ENCODE measurements at regions not wholly inside any gene's neighbourhood (a gene's known extent, or its start where the extent isn't known, plus 50 kb on each side); places are given as distances from the start of the nearest gene placed in this dataset.

- DNase-seq (ENCODE audit: insufficient read length, low spot score) (no peak), FAIRE-seq (no peak)
- no peak for TF ChIP-seq POU2F2 (IDR thresholded peaks at IDR 0.05; ENCODE audit: low read depth, low read length)
- no peak for TF ChIP-seq TAF1 (IDR thresholded peaks at IDR 0.05; ENCODE audit: low read depth, low read length)
- no peak for TF ChIP-seq SPI1 (IDR thresholded peaks at IDR 0.05; ENCODE audit: low read depth, low read length)
- no peak for TF ChIP-seq PAX5 (IDR thresholded peaks at IDR 0.05; ENCODE audit: insufficient read depth, low read length, severe bottlenecking)
- TF ChIP-seq POLR2AphosphoS5 (IDR thresholded peaks at IDR 0.05; ENCODE audit: low read depth, low read length) = no peak
- TF ChIP-seq POLR2A (IDR thresholded peaks at IDR 0.05; ENCODE audit: low read depth, low read length) = no peak
Observed at GRCh38 chr2:128380061-128380889, 61.6 kb upstream of the HS6ST1 start.

GRCh38 chr2:128380961-128381938, 62.6 kb upstream of the HS6ST1 start:
- FAIRE-seq (no peak), DNase-seq (ENCODE audit: insufficient read length, low spot score) (no peak)
- TF ChIP-seq POLR2AphosphoS5 (IDR thresholded peaks at IDR 0.05; ENCODE audit: low read depth, low read length) (no peak), SPI1 (IDR thresholded peaks at IDR 0.05; ENCODE audit: low read depth, low read length) (no peak), POLR2A (IDR thresholded peaks at IDR 0.05; ENCODE audit: low read depth, low read length) (no peak), TAF1 (IDR thresholded peaks at IDR 0.05; ENCODE audit: low read depth, low read length) (no peak), POU2F2 (IDR thresholded peaks at IDR 0.05; ENCODE audit: low read depth, low read length) (no peak), PAX5 (IDR thresholded peaks at IDR 0.05; ENCODE audit: insufficient read depth, low read length, severe bottlenecking) (no peak)

GRCh38 chr2:128384446-128384845, 65.8 kb upstream of the HS6ST1 start:
- FAIRE-seq = no peak
- TF ChIP-seq POLR2AphosphoS5 (IDR thresholded peaks at IDR 0.05; ENCODE audit: low read depth, low read length) = no peak

GRCh38 chr2:128384956-128385355, 66.3 kb upstream of the HS6ST1 start:
- TF ChIP-seq PAX5 (IDR thresholded peaks at IDR 0.05; ENCODE audit: insufficient read depth, low read length, severe bottlenecking) (no peak), POLR2AphosphoS5 (IDR thresholded peaks at IDR 0.05; ENCODE audit: low read depth, low read length) (no peak), POU2F2 (IDR thresholded peaks at IDR 0.05; ENCODE audit: low read depth, low read length) (no peak), POLR2A (IDR thresholded peaks at IDR 0.05; ENCODE audit: low read depth, low read length) (no peak)
- no peak for FAIRE-seq
- DNase-seq (ENCODE audit: insufficient read length, low spot score) = no peak

More at GRCh38 chr2:128384446-128384845, 65.8 kb upstream of the HS6ST1 start:
- no peak for DNase-seq (ENCODE audit: insufficient read length, low spot score)

- DNase-seq (ENCODE audit: insufficient read length, low spot score) = no peak
- TF ChIP-seq POU2F2 (IDR thresholded peaks at IDR 0.05; ENCODE audit: low read depth, low read length) (no peak), POLR2A (IDR thresholded peaks at IDR 0.05; ENCODE audit: low read depth, low read length) (no peak), TAF1 (IDR thresholded peaks at IDR 0.05; ENCODE audit: low read depth, low read length) (no peak), PAX5 (IDR thresholded peaks at IDR 0.05; ENCODE audit: insufficient read depth, low read length, severe bottlenecking) (no peak), POLR2AphosphoS5 (IDR thresholded peaks at IDR 0.05; ENCODE audit: low read depth, low read length) (no peak), SPI1 (IDR thresholded peaks at IDR 0.05; ENCODE audit: low read depth, low read length) (no peak)
- FAIRE-seq = no peak
Observed at GRCh38 chr2:128385365-128385764, 66.7 kb upstream of the HS6ST1 start.

- DNase-seq (ENCODE audit: insufficient read length, low spot score) = no peak
- TF ChIP-seq TAF1 (IDR thresholded peaks at IDR 0.05; ENCODE audit: low read depth, low read length) (no peak), POU2F2 (IDR thresholded peaks at IDR 0.05; ENCODE audit: low read depth, low read length) (no peak), POLR2AphosphoS5 (IDR thresholded peaks at IDR 0.05; ENCODE audit: low read depth, low read length) (no peak), PAX5 (IDR thresholded peaks at IDR 0.05; ENCODE audit: insufficient read depth, low read length, severe bottlenecking) (no peak), SPI1 (IDR thresholded peaks at IDR 0.05; ENCODE audit: low read depth, low read length) (no peak), POLR2A (IDR thresholded peaks at IDR 0.05; ENCODE audit: low read depth, low read length) (no peak)
- FAIRE-seq = no peak
Observed at GRCh38 chr2:128386066-128386465, 67.4 kb upstream of the HS6ST1 start.

- DNase-seq (ENCODE audit: insufficient read length, low spot score) (no peak), FAIRE-seq (no peak)
- no peak for TF ChIP-seq POLR2AphosphoS5 (IDR thresholded peaks at IDR 0.05; ENCODE audit: low read depth, low read length)
- TF ChIP-seq POLR2A (IDR thresholded peaks at IDR 0.05; ENCODE audit: low read depth, low read length) = no peak
- TF ChIP-seq PAX5 (IDR thresholded peaks at IDR 0.05; ENCODE audit: insufficient read depth, low read length, severe bottlenecking) = no peak
- no peak for TF ChIP-seq SPI1 (IDR thresholded peaks at IDR 0.05; ENCODE audit: low read depth, low read length)
- no peak for TF ChIP-seq POU2F2 (IDR thresholded peaks at IDR 0.05; ENCODE audit: low read depth, low read length)
- no peak for TF ChIP-seq TAF1 (IDR thresholded peaks at IDR 0.05; ENCODE audit: low read depth, low read length)
Observed at GRCh38 chr2:128388499-128388941, 69.9 kb upstream of the HS6ST1 start.

GRCh38 chr2:128389388-128390086, 70.9 kb upstream of the HS6ST1 start:
- DNase-seq (ENCODE audit: insufficient read length, low spot score) (no peak), FAIRE-seq (no peak)
- TF ChIP-seq POU2F2 (IDR thresholded peaks at IDR 0.05; ENCODE audit: low read depth, low read length) = no peak

GRCh38 chr2:128390256-128390990, 71.8 kb upstream of the HS6ST1 start:
- TF ChIP-seq SPI1 (IDR thresholded peaks at IDR 0.05; ENCODE audit: low read depth, low read length) (no peak), POLR2A (IDR thresholded peaks at IDR 0.05; ENCODE audit: low read depth, low read length) (no peak), TAF1 (IDR thresholded peaks at IDR 0.05; ENCODE audit: low read depth, low read length) (no peak)
- FAIRE-seq (no peak), DNase-seq (ENCODE audit: insufficient read length, low spot score) (no peak)
